SJCRH30 (cell line): ENCODE measurements at regions not wholly inside any gene's neighbourhood (a gene's known extent, or its start where the extent isn't known, plus 50 kb on each side); places are given as distances from the start of the nearest gene placed in this dataset.

ENCODE experiments used
- DNase-seq, 2 experiments: peaks; one replicate each; pipeline ENCODE4 v3.0.0-alpha.2; 2015 to 2020
- H3K27ac ChIP-seq: fragments of 250-450 bp; sonication (Bioruptor Pico); 2 replicates; pipeline ENCODE4 v1.5.1; 2020; ENCODE audit warnings: mild to moderate bottlenecking, moderate library complexity
- H3K27me3 ChIP-seq: fragments of 250-450 bp; sonication (Bioruptor Pico); 2 replicates; pipeline ENCODE4 v1.5.1; 2020; ENCODE audit warnings: mild to moderate bottlenecking, moderate library complexity
- H3K36me3 ChIP-seq: fragments of 250-450 bp; sonication (Bioruptor Pico); 2 replicates; pipeline ENCODE4 v1.5.1; 2020; ENCODE audit warnings: mild to moderate bottlenecking, moderate library complexity
- H3K4me1 ChIP-seq: fragments of 250-450 bp; sonication (Bioruptor Pico); 2 replicates; pipeline ENCODE4 v1.5.1; 2020; ENCODE audit warnings: mild to moderate bottlenecking, moderate library complexity
- H3K4me3 ChIP-seq: fragments of 250-450 bp; sonication (Bioruptor Pico); 2 replicates; pipeline ENCODE4 v1.5.1; 2020; ENCODE audit warnings: mild to moderate bottlenecking, moderate library complexity
- H3K9me3 ChIP-seq: fragments of 250-450 bp; sonication (Bioruptor Pico); replicated peaks from 2 replicates; pipeline ENCODE4 v1.5.1; 2020; ENCODE audit warnings: mild to moderate bottlenecking, moderate library complexity

DNA sequence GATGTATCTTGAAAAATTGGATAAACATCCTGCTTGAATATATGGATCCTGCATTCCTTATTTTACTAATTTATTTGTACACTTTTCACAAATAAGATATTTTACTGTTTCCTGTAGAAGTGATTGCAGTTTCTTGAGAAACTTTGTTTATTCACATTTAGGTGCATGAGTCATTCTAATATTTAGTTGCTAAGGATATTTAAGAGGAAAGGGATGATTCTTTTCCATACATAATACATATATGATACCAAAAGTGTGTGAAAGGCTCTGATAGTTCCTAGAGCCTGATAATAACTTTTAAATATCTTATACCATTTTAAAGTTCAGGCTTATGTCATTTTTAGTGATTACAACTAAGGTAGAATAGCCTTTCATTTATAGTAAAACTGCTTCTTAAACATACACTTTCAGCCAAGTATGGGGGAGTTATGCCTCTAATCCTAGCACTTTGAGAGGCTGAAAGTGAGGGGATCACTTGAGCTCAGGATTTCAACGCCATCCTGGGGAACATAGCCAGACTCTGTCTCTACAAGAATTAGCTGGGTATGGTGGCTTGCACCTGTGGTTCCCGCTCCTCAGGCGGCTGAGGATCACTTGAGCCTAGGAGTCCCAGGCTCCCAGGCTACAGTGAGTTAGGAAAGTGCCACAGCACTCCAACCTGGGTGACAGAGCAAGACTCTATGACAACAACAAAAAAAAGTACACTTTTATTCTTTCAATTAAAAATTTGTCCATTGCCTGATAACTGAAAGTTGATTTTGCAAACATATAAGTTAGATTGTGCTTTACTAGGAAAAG, 262.6 kb upstream of the LRIG3 start:
- Histone ChIP-seq H3K9me3 (no peaks in the 10 kb centered on the region), H3K27ac (no peak overlapping the region), H3K4me3 (no peak overlapping the region), H3K36me3 (no peaks in the 10 kb centered on the region), H3K4me1 (peaks cover 8% of the 10 kb centered on the region; the same call in 1 of the 2 replicates), H3K27me3 (no peaks in the 10 kb centered on the region)
- peak in 1 of 2 experiments; percentile 27 for DNase-seq

DNA sequence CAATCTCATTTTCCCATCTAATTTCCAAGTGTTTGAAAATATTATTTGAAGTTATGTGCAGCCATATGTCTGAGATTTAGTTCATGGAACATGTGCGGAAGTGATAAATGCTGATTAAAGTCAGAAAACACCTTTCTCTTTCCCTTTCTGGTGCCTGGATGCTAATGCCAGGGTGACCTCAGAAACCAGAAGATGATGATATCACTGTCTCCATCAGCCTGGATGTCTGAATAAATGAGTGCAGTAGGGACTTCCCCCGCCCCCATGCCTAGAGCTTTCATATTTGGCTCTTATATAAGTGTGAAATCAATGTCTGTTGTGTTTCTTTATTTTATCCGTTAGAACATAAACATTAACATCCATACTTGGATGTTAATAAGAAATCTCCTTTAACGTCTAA, 261.9 kb upstream of the LRIG3 start:
- no peak overlapping the region for H3K27ac ChIP-seq
- no peaks in the 10 kb centered on the region for H3K9me3 ChIP-seq
- peaks cover 8% of the 10 kb centered on the region; the same call in 1 of the 2 replicates for H3K4me1 ChIP-seq
- H3K4me3 ChIP-seq, result no peak overlapping the region
- no peaks in the 10 kb centered on the region for H3K36me3 ChIP-seq
- DNase-seq, result no peak
- no peaks in the 10 kb centered on the region for H3K27me3 ChIP-seq

DNA sequence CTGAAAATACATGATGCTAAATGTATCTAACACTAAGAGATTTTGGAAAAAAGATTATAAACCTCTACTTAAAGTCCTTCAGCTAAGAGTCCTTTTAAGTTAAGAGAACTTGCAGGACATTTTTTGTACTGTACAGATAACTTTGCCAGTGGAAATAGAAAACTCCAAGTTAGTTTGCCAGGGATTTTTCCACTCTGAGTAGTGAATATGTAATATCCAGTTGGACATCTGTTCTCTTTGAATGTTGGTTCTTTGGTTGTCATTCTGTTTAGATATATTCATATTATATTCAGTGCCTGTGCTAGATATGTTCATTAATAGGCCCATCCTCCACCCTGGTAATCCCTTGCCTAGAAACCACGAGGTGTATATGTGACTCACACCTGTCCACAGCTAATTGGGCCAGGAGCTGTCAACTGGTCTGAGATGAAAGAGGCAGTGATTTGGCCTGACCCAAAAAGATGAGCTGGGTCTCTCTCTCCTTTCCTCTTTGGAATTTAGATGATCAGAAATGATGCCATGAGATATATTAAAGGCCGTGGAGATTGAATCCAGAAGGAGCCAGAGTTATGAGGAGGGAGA, 261.0 kb upstream of the LRIG3 start:
- H3K36me3 ChIP-seq, result no peaks in the 10 kb centered on the region
- no peak overlapping the region for H3K4me3 ChIP-seq
- peak in 1 of 2 experiments; percentile 16 for DNase-seq
- no peaks in the 10 kb centered on the region for H3K9me3 ChIP-seq
- no peak overlapping the region for H3K27ac ChIP-seq
- H3K27me3 ChIP-seq, result no peaks in the 10 kb centered on the region
- peaks cover 8% of the 10 kb centered on the region; the same call in 1 of the 2 replicates for H3K4me1 ChIP-seq

DNA sequence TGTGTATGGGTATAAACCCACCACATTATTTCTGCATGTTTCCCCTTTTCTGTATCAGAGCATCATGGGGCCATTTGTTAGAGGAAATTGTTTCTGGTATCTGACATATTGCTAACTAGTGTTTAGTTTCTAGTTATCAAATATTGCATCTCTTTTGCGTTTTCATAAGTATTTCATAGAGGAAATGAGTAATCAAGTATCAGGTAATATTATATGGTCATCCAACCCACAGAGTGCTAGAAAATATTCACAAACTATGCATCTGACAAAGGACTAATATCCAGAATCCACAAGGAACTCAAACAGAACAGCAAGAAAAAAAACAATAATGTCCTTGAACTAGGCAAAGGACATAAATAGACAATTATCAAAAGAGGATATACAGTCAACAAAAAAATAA, 258.9 kb upstream of the LRIG3 start:
- peaks cover 8% of the 10 kb centered on the region; the same call in 1 of the 2 replicates for H3K4me1 ChIP-seq
- no peak for DNase-seq
- no peaks in the 10 kb centered on the region for H3K9me3 ChIP-seq
- no peaks in the 10 kb centered on the region for H3K27me3 ChIP-seq
- H3K4me3 ChIP-seq, result no peak overlapping the region
- H3K36me3 ChIP-seq, result no peaks in the 10 kb centered on the region
- H3K27ac ChIP-seq, result no peak overlapping the region

DNA sequence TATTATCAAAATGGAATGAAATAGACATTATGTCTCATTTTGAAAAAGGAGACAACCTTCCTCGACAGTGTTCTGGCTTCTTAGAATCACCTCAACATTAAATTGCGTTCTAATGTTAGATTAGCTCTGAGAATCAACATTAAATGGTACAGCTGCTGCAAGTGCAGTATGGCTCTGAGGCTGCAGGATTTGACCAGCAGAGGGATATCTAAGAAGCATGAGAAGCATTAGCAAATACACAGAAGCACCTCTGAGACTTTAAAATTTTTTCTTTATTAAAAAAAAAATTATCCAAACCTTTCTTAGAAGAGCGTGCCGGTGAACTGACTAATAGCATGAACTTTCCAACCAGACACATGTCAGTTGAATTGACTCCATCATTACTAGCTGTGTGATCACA, 253.4 kb upstream of the LRIG3 start:
- no peak for DNase-seq
- Histone ChIP-seq H3K27ac (no peak overlapping the region), H3K9me3 (no peaks in the 10 kb centered on the region), H3K27me3 (no peaks in the 10 kb centered on the region), H3K4me1 (no peaks in the 10 kb centered on the region), H3K36me3 (no peaks in the 10 kb centered on the region), H3K4me3 (no peak overlapping the region)

DNA sequence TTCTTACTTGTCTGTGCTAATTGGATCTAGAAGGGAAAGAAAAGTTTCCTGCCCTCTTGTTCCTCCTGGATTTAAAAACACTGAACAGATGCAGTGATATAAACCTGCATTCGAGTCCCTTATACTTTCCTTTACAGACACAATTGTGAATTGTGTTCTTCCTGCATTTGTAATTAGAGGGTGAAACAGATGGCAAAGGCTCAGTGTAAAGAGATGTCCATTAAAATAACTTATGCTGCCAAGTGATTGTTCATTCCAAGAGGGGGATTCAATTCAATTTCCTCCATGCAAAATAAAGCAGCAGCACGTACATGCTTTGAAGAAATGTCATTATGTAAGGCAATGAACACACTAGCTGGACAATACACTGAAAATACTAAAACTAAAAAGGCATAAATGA, 248.3 kb upstream of the LRIG3 start:
- H3K4me1 ChIP-seq, result no peaks in the 10 kb centered on the region
- no peaks in the 10 kb centered on the region for H3K9me3 ChIP-seq
- H3K4me3 ChIP-seq, result no peak overlapping the region
- DNase-seq, result peak in 1 of 2 experiments; percentile 19
- no peaks in the 10 kb centered on the region for H3K36me3 ChIP-seq
- H3K27me3 ChIP-seq, result no peaks in the 10 kb centered on the region
- H3K27ac ChIP-seq, result no peak overlapping the region

DNA sequence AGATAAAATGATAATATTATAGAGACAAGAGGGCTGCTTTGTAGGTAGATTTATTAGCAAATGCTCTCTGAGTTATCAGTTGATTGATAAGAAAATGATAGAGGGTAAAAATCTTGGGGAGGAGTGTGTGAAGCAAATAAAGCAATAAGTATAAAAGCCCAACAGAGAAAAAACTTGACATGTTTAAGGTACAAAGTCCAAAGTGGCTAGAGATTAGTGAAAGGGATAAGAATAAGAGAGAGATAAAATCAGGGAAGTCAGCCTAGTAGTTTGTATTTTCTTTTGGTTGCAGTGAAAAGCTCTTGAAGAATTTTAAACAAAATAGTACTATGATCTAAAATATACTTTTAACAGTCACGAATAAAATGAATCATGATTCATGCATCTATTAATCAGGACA, 246.2 kb upstream of the LRIG3 start:
- H3K4me3 ChIP-seq, result no peak overlapping the region
- no peaks in the 10 kb centered on the region for H3K36me3 ChIP-seq
- no peak for DNase-seq
- no peak overlapping the region for H3K27ac ChIP-seq
- no peaks in the 10 kb centered on the region for H3K9me3 ChIP-seq
- H3K27me3 ChIP-seq, result no peaks in the 10 kb centered on the region
- no peaks in the 10 kb centered on the region for H3K4me1 ChIP-seq

DNA sequence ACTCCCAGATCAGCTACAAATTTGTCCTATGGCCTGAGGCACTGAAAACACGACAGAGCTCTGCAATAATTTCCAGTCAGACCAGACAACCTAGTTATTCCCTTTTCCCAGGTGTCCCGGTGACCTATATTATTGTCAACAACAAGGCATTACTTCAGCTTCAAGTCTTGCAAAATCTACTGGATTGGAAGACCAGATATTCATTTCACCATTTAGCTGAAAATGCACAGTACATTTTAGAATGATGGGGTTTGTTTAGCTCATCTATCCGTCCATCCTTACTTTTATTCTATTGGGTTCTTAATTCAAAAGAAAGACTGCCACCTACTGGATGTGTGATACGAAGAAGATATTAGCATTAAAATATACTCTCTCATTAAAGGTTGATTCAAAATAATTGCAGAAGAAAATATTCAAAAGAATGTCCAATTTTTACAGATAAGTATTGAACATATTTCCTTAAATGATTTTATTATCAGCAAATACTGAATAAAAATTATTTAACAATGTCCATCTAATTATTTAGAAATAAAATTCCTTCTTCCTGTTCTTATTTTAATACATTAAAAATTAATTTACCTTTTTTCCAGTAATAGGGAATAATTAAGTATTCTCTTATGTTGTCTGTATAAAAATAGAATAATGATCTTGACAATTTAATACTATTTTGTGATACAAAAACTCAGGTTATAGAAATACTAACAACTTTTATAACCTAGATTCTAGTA, 244.9 kb upstream of the LRIG3 start:
- Histone ChIP-seq H3K4me3 (no peak overlapping the region), H3K36me3 (no peaks in the 10 kb centered on the region), H3K9me3 (no peaks in the 10 kb centered on the region), H3K27ac (no peak overlapping the region), H3K4me1 (no peaks in the 10 kb centered on the region), H3K27me3 (no peaks in the 10 kb centered on the region)
- peak in 1 of 2 experiments; percentile 77 for DNase-seq

DNA sequence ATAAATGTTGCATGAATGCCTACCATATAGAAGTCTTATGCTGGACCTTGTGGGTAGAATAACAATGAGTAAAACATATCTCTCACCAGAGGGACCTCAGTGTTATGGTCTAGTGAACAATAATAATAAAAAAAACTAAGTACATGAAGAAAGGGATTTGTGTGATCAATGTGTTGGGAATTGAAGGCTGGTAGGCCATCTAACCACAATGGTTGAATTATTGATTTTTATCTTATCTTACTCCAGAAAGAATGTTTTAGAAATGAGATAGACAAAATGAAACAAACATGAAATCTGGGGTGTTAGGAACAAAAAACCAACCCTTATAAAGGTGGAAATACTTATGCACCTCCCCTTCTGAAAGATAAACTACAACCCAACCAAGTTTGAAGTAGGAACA, 243.9 kb upstream of the LRIG3 start:
- no peaks in the 10 kb centered on the region for H3K36me3 ChIP-seq
- H3K27me3 ChIP-seq, result no peaks in the 10 kb centered on the region
- no peak overlapping the region for H3K4me3 ChIP-seq
- H3K9me3 ChIP-seq, result no peaks in the 10 kb centered on the region
- no peak for DNase-seq
- no peaks in the 10 kb centered on the region for H3K4me1 ChIP-seq
- no peak overlapping the region for H3K27ac ChIP-seq

DNA sequence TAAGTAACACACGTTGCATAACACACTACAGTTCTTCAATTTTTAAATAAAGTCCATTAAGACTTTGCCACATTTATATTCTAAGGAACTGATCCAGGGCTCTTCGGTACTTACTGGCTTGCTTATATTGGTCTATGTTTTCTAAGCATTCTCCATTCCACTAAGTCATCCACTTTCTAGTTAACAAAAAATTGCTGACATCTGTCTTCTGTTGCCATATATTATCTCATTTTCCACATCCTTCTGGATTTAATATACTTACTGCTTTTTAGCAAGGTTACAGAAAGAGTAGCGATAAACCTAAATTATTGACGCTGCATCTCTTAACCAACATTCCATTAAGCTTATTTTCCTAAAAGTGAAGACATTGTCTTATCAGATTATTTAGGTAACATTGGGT, 238.4 kb upstream of the LRIG3 start:
- no peaks in the 10 kb centered on the region for H3K4me1 ChIP-seq
- H3K9me3 ChIP-seq, result peaks cover 3% of the 10 kb centered on the region; the same call in 1 of the 2 replicates
- H3K27ac ChIP-seq, result no peak overlapping the region
- no peak for DNase-seq
- H3K4me3 ChIP-seq, result no peak overlapping the region
- H3K27me3 ChIP-seq, result no peaks in the 10 kb centered on the region
- no peaks in the 10 kb centered on the region for H3K36me3 ChIP-seq

DNA sequence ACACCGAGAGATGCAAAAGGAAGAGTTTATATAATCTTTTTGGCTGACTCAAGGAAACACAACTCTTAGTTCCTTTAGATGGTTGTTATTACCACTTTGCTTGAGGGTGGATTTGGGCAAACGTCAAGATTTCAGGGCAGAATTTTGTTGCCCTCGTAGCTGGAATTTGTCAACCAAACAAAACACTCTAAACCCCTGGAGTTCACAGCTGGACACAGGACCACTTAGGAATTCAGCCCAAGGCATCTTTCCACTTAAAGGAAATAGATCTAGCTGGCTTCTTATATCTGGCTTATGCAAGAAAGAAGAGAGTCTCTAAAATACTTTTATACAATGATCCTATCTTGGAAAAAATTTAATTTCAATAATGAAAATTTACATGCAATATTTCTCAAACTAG, 237.8 kb upstream of the LRIG3 start:
- Histone ChIP-seq H3K27ac (no peak overlapping the region), H3K4me1 (no peaks in the 10 kb centered on the region), H3K9me3 (peaks cover 3% of the 10 kb centered on the region; the same call in 1 of the 2 replicates), H3K36me3 (no peaks in the 10 kb centered on the region), H3K4me3 (no peak overlapping the region), H3K27me3 (no peaks in the 10 kb centered on the region)
- DNase-seq, result no peak

DNA sequence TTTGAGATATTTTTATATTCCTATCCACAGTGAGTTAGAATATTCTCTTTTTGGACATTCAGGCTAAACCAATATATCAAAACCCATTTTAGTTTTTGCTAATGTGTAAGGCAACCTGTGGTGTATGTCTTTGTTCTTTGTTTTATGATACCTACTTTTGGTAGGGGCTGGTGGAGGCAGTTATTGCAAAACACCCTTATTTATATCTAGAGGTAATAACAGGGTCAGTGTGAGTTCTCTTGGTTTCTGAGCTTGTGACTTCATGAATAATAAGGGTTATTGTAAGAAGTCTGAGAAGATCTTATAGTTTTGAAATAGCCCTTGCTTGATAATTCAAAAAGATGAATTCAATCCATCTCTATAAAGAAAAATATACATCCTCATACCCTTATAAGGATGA, 235.1 kb upstream of the LRIG3 start:
- no peak overlapping the region for H3K27ac ChIP-seq
- H3K9me3 ChIP-seq, result peaks cover 3% of the 10 kb centered on the region; the same call in 1 of the 2 replicates
- no peak for DNase-seq
- no peak overlapping the region for H3K4me3 ChIP-seq
- no peaks in the 10 kb centered on the region for H3K4me1 ChIP-seq
- no peaks in the 10 kb centered on the region for H3K36me3 ChIP-seq
- H3K27me3 ChIP-seq, result no peaks in the 10 kb centered on the region

DNA sequence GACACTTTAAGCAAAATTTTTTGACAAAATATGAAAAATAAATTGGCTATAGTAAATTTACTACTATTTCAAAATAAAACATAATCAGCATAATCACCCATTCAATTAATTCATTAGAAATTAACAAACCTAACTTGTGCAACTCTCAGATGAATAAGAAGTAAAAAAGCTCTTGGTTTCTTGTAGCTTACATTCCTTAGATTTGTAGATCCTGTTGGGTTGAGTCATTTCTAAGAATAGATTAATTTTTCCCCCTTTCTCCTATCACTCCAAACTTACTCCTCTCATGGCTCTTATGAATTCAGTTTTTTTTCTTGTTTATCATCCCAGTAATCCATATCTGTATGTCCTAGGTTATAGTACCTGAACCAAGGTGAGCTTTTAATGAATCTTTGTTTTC, 230.9 kb upstream of the LRIG3 start:
- H3K9me3 ChIP-seq, result no peaks in the 10 kb centered on the region; the same call in 1 of the 2 replicates
- H3K36me3 ChIP-seq, result no peaks in the 10 kb centered on the region
- no peaks in the 10 kb centered on the region for H3K27me3 ChIP-seq
- H3K4me3 ChIP-seq, result no peak overlapping the region
- no peak for DNase-seq
- no peak overlapping the region for H3K27ac ChIP-seq
- peaks cover 9% of the 10 kb centered on the region for H3K4me1 ChIP-seq

DNA sequence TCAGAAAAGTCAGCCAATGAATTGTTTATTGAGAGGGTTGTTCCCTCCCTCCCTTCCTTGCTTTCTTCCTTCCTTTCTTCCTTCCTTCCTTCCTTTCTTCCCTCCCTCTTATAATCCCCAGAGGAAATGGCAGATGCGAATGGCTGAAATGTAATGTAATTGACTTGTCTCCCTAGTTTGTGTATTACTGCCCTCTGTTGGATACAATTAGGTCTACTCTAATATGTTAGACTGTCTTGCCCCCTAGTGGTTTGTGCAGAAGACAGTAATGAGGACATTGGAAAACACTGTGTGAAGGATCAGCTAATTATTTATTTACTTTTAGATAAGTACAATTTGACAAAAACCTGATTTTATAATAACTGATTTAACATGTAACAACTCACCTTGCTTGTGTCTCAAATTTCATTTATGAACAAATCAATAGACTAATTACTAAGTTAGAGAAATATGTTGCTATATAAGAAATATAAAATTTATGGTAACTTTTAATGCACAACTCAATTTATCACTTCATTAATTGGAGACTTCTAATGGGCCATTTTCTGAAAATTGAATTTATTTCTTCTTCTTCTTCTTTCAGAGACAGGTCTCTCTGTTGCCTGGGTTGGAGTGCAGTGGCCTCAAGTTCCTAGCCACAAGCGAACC, 229.8 kb upstream of the LRIG3 start:
- H3K27me3 ChIP-seq, result no peaks in the 10 kb centered on the region
- H3K36me3 ChIP-seq, result no peaks in the 10 kb centered on the region
- H3K27ac ChIP-seq, result no peak overlapping the region
- DNase-seq, result peak; percentile 60 to 93
- H3K4me3 ChIP-seq, result no peak overlapping the region
- H3K4me1 ChIP-seq, result peaks cover 9% of the 10 kb centered on the region
- no peaks in the 10 kb centered on the region; the same call in 1 of the 2 replicates for H3K9me3 ChIP-seq

DNA sequence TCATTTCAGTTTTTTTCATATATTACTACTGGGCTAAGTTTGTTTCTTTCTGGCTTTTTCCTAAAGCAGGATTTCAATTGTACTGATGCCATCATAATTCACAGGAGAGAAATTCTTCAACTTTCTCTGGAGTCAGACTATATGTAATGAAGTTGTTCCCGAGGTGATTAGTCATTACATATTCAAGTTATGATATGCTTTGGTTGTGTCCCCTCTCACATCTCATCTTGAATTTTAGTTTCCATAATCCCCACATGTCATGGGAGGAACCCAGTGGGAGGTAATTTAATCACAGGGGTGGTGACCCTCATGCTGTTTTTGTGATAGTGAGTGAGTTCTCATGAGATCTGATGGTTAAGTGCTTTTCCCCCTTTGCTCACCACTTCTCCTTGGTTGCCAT, 227.5 kb upstream of the LRIG3 start:
- H3K4me3 ChIP-seq, result no peak overlapping the region
- H3K27ac ChIP-seq, result no peak overlapping the region
- H3K9me3 ChIP-seq, result no peaks in the 10 kb centered on the region; the same call in 1 of the 2 replicates
- no peak for DNase-seq
- no peaks in the 10 kb centered on the region for H3K27me3 ChIP-seq
- peaks cover 9% of the 10 kb centered on the region for H3K4me1 ChIP-seq
- H3K36me3 ChIP-seq, result no peaks in the 10 kb centered on the region
